Testis (tissue), 2 donors: ENCODE measurements at regions not wholly inside any gene's neighbourhood (a gene's known extent, or its start where the extent isn't known, plus 50 kb on each side); places are given as distances from the start of the nearest gene placed in this dataset.

Source experiments
- CTCF ChIP-seq, 3 experiments: fragments of 450-650 bp in 2 of 3; fragments of 200-600 bp in 1 of 3; sonication (generic) in 1 of 3; IDR thresholded peaks; one replicate each; pipeline ENCODE4 v1.5.1; 2016 to 2019; ENCODE audit warnings: antibody characterized with exemption in 3 of 3, mild to moderate bottlenecking in 2 of 3, moderate library complexity in 1 of 3
- POLR2A ChIP-seq: fragments of 450-650 bp; IDR thresholded peaks from one replicate; pipeline ENCODE4 v1.6.1; 2017; ENCODE audit warnings: antibody characterized with exemption, mild to moderate bottlenecking, moderate library complexity

- no peak for TF ChIP-seq CTCF (IDR thresholded peaks at IDR 0.05)
- no peak for TF ChIP-seq POLR2A
Observed at GRCh38 chr6:19298421-19298820, 538.7 kb upstream of the ID4 start.
